Endometrium (tissue), 2 donors: ENCODE measurements at regions not wholly inside any gene's neighbourhood (a gene's known extent, or its start where the extent isn't known, plus 50 kb on each side); places are given as distances from the start of the nearest gene placed in this dataset.
"Not testable (repeated sequence)": the region's sequence is repeated elsewhere in the genome, so short reads cannot be mapped to it uniquely, and the experiment has no call there.

ENCODE experiments used
- FAIRE-seq: peaks from 2 replicates; lab custom pipeline; 2012; peaks lifted over from hg19 to GRCh38; lab: Jason Lieb, UNC
- donor health status: control.
- donor health status: control.

- FAIRE-seq: no peak
Measured at GRCh38 chr14:41072776-41073175, 533.9 kb upstream of the LRFN5 start.

- FAIRE-seq: no peak
Measured at GRCh38 chr14:41071351-41071750, 535.3 kb upstream of the LRFN5 start.

DNA sequence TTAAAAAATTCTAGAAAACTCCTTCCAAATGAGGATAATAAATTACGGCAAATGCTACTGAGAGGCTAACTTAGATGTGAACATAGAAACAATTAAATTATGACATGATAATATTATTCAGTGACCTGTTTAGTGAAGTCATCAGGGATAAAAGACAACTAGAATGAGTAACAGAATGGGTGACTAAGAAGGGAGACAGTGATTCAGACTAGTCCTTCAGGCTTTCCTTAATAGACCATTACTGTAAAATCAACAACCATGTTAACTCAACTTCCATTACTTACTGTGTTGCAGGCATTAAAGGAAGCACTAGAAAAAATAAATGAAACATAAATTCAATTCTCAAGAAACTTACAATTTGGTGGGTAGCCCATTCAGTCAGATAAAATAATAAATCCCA, 543.9 kb upstream of the LRFN5 start:
- no peak for FAIRE-seq

DNA sequence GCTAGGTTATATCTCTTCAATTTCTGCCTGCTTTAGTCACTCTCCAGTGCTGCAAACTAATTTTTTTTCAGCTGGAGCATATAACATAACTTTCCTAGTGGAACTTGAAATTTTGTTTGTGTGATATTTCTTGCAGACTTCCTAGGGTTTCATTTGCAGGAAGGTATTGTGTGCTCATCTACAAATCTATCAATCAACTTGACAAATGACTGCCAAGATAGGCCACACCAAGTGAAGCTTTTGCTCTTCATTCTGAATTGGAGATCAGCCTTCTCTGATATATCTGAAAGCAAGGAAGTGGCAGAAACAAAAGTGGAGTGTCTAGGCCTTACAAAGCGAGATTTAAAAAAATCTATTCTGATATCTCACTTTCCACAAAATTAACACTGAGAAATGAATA, 551.1 kb upstream of the LRFN5 start:
- no peak for FAIRE-seq

DNA sequence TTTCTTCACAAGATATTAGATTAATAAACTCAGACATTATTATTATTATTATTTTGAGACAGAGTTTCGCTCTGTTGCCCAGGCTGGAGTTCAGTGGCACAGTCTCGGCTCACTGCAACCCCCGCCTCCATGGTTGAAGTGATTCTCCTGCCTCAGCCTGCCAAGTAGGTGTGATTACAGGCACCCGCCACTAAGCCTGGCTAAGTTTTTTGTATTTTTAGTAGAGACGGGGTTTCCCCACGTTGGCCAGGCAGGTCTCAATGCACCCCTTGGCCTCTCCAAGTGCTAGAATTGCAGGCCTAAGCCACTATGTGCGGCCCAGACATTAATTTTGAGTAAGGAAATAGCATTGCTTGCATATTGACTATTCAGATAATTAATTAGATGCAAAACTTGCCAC, 554.9 kb upstream of the LRFN5 start:
- no peak for FAIRE-seq

DNA sequence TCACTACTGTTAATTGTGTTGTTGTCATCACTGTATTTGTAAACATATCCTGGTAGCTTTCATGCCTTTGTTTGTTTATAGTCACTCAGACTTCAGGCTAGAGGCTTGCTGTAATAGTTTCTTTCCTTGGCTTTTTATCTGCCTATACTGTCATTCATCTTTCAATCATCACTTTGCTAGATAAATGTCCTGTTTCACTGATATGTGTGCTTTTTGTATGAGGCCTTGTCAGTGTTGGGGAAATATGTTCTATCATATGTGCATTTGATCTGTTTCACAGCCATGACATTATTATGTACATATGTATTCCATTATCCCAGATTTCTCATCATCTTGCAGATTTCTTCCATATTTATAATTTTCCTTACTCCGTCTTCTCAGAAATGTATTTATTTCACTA, 558.9 kb upstream of the LRFN5 start:
- FAIRE-seq: no peak

- no peak for FAIRE-seq
Measured at GRCh38 chr14:41037388-41037787, 569.3 kb upstream of the LRFN5 start.

GRCh38 chr14:41034969-41035368, 571.7 kb upstream of the LRFN5 start:
- no peak for FAIRE-seq

GRCh38 chr14:41022932-41023331, 583.7 kb upstream of the LRFN5 start:
- no peak for FAIRE-seq

- no peak for FAIRE-seq
Measured at GRCh38 chr14:41016213-41016612, 590.5 kb upstream of the LRFN5 start.

GRCh38 chr14:41000350-41000749, 606.3 kb upstream of the LRFN5 start:
- no peak for FAIRE-seq

- FAIRE-seq: no peak
Measured at GRCh38 chr14:40989260-40989659, 617.4 kb upstream of the LRFN5 start.

DNA sequence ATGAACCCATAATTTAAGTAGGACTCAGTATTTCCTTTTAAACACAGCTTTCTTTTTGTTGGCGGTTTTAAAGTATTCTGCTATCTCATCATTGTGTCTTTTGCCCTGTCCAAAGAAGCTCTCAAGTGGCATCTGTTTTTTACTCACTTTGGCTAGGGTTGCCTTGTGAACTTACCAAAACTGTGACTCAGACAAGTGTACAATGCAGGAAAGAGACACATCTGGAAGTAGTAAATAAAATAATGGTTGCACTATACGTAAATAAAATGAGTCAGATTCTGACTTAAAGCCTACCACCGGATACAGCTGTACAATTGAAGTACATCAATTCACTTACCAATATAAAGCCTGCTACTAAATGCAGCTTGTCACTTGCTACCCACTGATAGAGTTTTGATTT, 619.2 kb upstream of the LRFN5 start:
- no peak for FAIRE-seq

DNA sequence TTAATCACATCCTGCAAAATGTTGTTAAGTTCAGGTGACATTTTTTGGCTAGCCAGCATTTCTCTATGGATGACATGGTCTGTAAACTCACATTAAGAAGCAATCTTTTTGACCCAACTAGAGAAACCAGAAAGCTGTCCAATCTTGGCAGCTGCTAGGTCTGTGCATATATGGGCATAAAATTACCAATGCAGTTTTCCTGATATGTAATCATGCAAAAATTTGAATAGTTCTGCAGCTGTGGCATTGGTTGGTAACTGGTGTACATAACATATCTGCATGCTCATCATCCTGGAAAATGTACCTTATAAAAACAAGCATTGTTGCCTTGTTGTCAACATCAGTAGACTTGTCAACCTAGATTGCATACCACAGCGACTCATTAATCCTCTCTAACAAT, 620.0 kb upstream of the LRFN5 start:
- FAIRE-seq: no peak

- FAIRE-seq: no peak
Measured at GRCh38 chr14:40985584-40985983, 621.1 kb upstream of the LRFN5 start.

GRCh38 chr14:40983604-40984003, 623.1 kb upstream of the LRFN5 start:
- FAIRE-seq: no peak

DNA sequence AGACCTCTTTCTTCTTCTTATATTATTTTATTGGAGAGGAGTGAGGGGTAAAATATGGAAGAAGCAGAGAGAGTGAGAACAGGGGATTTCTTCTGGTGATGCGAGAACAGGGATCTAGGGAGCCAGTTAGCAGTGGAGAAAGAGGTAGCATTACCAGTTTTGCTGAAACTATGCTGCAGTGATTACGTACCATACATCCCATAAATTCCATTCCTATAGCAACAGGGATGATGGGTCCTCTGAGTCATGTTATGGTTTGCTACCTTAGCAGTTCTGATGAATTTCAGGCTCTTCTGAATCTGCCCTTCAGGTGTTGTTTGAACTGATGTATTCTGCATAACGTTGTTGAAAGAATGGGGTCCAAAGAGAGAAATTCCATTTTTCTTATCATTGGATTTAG, 625.4 kb upstream of the LRFN5 start:
- no peak for FAIRE-seq

DNA sequence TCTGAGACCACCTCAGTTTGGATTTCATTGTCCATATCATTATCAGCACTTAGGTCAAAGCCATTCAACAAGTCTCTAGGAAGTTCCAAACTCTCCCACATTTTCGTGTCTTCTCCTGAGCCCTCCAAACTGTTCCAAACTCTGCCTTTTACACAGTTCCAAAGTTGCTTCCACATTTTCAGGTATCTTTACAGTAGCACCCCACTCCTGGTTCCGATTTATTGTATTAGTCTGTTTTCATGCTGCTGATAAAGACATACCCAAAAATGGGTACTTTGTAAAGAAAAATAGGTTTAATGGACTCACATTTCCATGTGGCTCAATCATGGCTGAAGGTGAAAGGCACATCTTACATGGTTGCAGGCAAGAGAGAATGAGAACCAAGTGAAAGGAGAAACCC, 646.4 kb upstream of the LRFN5 start:
- not testable (repeated sequence) for FAIRE-seq

GRCh38 chr14:40955131-40955505, 651.6 kb upstream of the LRFN5 start:
- no peak for FAIRE-seq

- FAIRE-seq: not testable (repeated sequence)
Measured at GRCh38 chr14:40954448-40955130, 652.1 kb upstream of the LRFN5 start.

DNA sequence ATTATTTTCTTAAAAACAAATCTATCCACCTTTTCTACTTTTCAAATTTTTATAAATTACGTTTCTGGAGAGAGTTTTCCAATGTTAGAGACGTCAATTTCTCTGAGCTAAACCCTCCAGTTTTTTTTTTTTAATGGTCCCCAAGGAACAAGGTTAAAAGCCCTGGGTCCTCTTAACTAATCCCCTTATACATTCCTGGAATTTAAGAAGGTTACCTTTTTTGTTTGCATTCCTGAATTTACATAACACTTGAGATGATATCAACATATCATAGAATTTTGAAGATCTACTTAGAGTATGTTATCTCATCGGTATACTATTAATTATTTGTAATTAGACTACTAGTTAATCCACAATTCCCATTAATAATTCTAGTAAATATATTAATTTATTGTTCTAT, 662.2 kb upstream of the LRFN5 start:
- no peak for FAIRE-seq

GRCh38 chr14:40936861-40937260, 669.8 kb upstream of the LRFN5 start:
- no peak for FAIRE-seq

- no peak for FAIRE-seq
Measured at GRCh38 chr14:40920380-40920779, 686.3 kb upstream of the LRFN5 start.

GRCh38 chr14:40911141-40911540, 695.5 kb upstream of the LRFN5 start:
- no peak for FAIRE-seq

DNA sequence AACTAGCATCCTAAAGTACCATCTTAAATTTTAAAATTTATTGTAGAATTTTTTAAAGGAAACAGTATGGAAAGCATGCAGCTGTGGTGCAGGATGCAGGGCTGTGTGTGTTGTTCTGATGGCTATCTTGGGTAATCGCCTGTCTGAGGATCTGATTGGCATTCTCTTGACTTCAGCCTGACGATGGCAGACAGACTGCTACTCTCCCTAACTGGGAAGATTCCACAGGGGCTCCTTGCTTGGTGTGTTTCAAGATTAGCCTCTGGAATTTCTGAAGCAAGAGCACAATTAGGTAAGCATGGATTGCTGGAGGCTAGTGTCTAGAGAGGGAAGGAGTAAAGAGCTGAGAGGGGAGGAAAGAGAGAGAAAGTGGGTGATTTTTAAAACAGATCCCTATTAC, 696.8 kb upstream of the LRFN5 start:
- no peak for FAIRE-seq
